ENCODE measurements at regions not wholly inside any gene's neighbourhood (a gene's known extent, or its start where the extent isn't known, plus 50 kb on each side); places are given as distances from the start of the nearest gene placed in this dataset.

GRCh38 chr12:98280152-98280551 is 235.2 kb upstream of the TMPO start:
- TF ChIP-seq, protein P1, sequence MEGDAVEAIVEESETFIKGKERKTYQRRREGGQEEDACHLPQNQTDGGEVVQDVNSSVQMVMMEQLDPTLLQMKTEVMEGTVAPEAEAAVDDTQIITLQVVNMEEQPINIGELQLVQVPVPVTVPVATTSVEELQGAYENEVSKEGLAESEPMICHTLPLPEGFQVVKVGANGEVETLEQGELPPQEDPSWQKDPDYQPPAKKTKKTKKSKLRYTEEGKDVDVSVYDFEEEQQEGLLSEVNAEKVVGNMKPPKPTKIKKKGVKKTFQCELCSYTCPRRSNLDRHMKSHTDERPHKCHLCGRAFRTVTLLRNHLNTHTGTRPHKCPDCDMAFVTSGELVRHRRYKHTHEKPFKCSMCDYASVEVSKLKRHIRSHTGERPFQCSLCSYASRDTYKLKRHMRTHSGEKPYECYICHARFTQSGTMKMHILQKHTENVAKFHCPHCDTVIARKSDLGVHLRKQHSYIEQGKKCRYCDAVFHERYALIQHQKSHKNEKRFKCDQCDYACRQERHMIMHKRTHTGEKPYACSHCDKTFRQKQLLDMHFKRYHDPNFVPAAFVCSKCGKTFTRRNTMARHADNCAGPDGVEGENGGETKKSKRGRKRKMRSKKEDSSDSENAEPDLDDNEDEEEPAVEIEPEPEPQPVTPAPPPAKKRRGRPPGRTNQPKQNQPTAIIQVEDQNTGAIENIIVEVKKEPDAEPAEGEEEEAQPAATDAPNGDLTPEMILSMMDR (IDR thresholded peaks at IDR 0.05) = no peak
- TF ChIP-seq EZH2 (IDR thresholded peaks at IDR 0.05; ENCODE audit: borderline replicate concordance, insufficient read depth, low read depth, low read length, poor library complexity, severe bottlenecking) = no peak
